Smooth muscle cell of the brain vasculature (primary cell): ENCODE measurements at regions not wholly inside any gene's neighbourhood (a gene's known extent, or its start where the extent isn't known, plus 50 kb on each side); places are given as distances from the start of the nearest gene placed in this dataset.
"Not testable (repeated sequence)": the region's sequence is repeated elsewhere in the genome, so short reads cannot be mapped to it uniquely, and the experiment has no call there.

Experiments
- DNase-seq: peaks from one replicate; pipeline ENCODE4 v3.0.0-alpha.2; 2012; ENCODE audit warnings: low read depth, low spot score

- no peak for DNase-seq
Measured at GRCh38 chr17:77341069-77341541, 200.3 kb downstream of the SEC14L1 start.

- not testable (repeated sequence) for DNase-seq
Measured at GRCh38 chr17:77342656-77342990, 201.9 kb downstream of the SEC14L1 start.

GRCh38 chr17:77343031-77343800, 202.4 kb downstream of the SEC14L1 start:
- DNase-seq: no peak

- DNase-seq: no peak
Measured at GRCh38 chr17:77344038-77344437, 203.3 kb downstream of the SEC14L1 start.

GRCh38 chr17:77345260-77345910, 204.6 kb downstream of the SEC14L1 start:
- no peak for DNase-seq

GRCh38 chr17:77346765-77347164, 206.0 kb downstream of the SEC14L1 start:
- DNase-seq: no peak

GRCh38 chr17:77347544-77347943, 206.8 kb downstream of the SEC14L1 start:
- no peak for DNase-seq

- DNase-seq: no peak
Measured at GRCh38 chr17:77349976-77350830, 209.4 kb downstream of the SEC14L1 start.

- DNase-seq: no peak
Measured at GRCh38 chr17:77352441-77352840, 211.7 kb downstream of the SEC14L1 start.

- DNase-seq: no peak
Measured at GRCh38 chr17:77352996-77353395, 212.2 kb downstream of the SEC14L1 start.

GRCh38 chr17:77353684-77354419, 213.1 kb downstream of the SEC14L1 start:
- no peak for DNase-seq

- no peak for DNase-seq
Measured at GRCh38 chr17:77354420-77354669, 213.6 kb downstream of the SEC14L1 start.

- DNase-seq: no peak
Measured at GRCh38 chr17:77354670-77355455, 214.1 kb downstream of the SEC14L1 start.

GRCh38 chr17:77356109-77356689, 215.4 kb downstream of the SEC14L1 start:
- DNase-seq: no peak

- DNase-seq: no peak
Measured at GRCh38 chr17:77356690-77357201, 216.0 kb downstream of the SEC14L1 start.

- no peak for DNase-seq
Measured at GRCh38 chr17:77358801-77359200, 218.0 kb downstream of the SEC14L1 start.

GRCh38 chr17:77359236-77359635, 218.5 kb downstream of the SEC14L1 start:
- DNase-seq: no peak

- DNase-seq: no peak
Measured at GRCh38 chr17:77361986-77362620, 221.3 kb downstream of the SEC14L1 start.

- DNase-seq: no peak
Measured at GRCh38 chr17:77363821-77364361, 223.1 kb downstream of the SEC14L1 start.
